Neural progenitor cell (in vitro differentiated cells): ENCODE measurements at regions not wholly inside any gene's neighbourhood (a gene's known extent, or its start where the extent isn't known, plus 50 kb on each side); places are given as distances from the start of the nearest gene placed in this dataset.

ENCODE experiments used
- DNase-seq: peaks from one replicate; pipeline ENCODE4 v3.0.0-alpha.2; 2016; ENCODE audit warnings: low spot score
- H2AFZ ChIP-seq: fragments of 200-600 bp; sonication (generic); replicated peaks from 2 replicates; pipeline ENCODE4 v1.6.1; 2016; ENCODE audit warnings: antibody characterized with exemption
- H3F3A ChIP-seq: fragments of 200-600 bp; sonication (generic); 2 replicates; pipeline ENCODE4 v1.6.1; 2016; ENCODE audit warnings: antibody characterized with exemption, low read depth
- H3K27ac ChIP-seq: fragments of 200-600 bp; sonication (generic); 2 replicates; pipeline ENCODE4 v1.5.1; 2016; ENCODE audit warnings: mild to moderate bottlenecking
- H3K27me3 ChIP-seq: fragments of 200-600 bp; sonication (generic); 2 replicates; pipeline ENCODE4 v1.6.1; 2016; ENCODE audit warnings: mild to moderate bottlenecking, moderate library complexity
- H3K36me3 ChIP-seq: fragments of 200-600 bp; sonication (generic); 2 replicates; pipeline ENCODE4 v1.5.1; 2016
- H3K4me1 ChIP-seq: fragments of 200-600 bp; sonication (generic); 2 replicates; pipeline ENCODE4 v1.6.1; 2016; ENCODE audit warnings: mixed run types
- H3K4me2 ChIP-seq: fragments of 200-600 bp; sonication (generic); 2 replicates; pipeline ENCODE4 v1.6.1; 2016
- H3K4me3 ChIP-seq: fragments of 200-600 bp; sonication (generic); 2 replicates; pipeline ENCODE4 v1.5.1; 2016
- H3K79me2 ChIP-seq: fragments of 200-600 bp; sonication (generic); 2 replicates; pipeline ENCODE4 v1.6.1; 2016; ENCODE audit warnings: low read depth
- H3K9ac ChIP-seq: fragments of 200-600 bp; sonication (generic); 2 replicates; pipeline ENCODE4 v1.6.1; 2016
- H3K9me3 ChIP-seq: fragments of 200-600 bp; sonication (generic); 2 replicates; pipeline ENCODE4 v1.5.1; 2016; ENCODE audit warnings: low read depth
- H4K20me1 ChIP-seq: fragments of 200-600 bp; sonication (generic); 2 replicates; pipeline ENCODE4 v1.6.1; 2016; ENCODE audit warnings: low read depth
- H3K27ac Mint-ChIP-seq: 3 replicates; pipeline ENCODE4 v1.8.0; 2021; ENCODE audit warnings: mixed read lengths
- H3K27me3 Mint-ChIP-seq: 2 replicates; pipeline ENCODE4 v1.8.0; 2022; ENCODE audit warnings: low read depth, mild to moderate bottlenecking, inconsistent platforms, moderate library complexity, mixed read lengths; ENCODE audit not compliant: insufficient read depth
- H3K36me3 Mint-ChIP-seq: 3 replicates; pipeline ENCODE4 v1.8.0; 2021; ENCODE audit warnings: mixed read lengths
- H3K4me1 Mint-ChIP-seq: 3 replicates; pipeline ENCODE4 v1.8.0; 2021; ENCODE audit warnings: mixed read lengths
- H3K4me3 Mint-ChIP-seq: 3 replicates; pipeline ENCODE4 v1.8.0; 2021; ENCODE audit warnings: mild to moderate bottlenecking, moderate library complexity, mixed read lengths
- H3K9me3 Mint-ChIP-seq: 3 replicates; pipeline ENCODE4 v1.8.0; 2020; ENCODE audit warnings: mixed read lengths
- CTCF ChIP-seq: fragments of 200-600 bp; sonication (generic); IDR thresholded peaks from 2 replicates; pipeline ENCODE4 v1.5.1; 2017; ENCODE audit warnings: antibody characterized with exemption, mild to moderate bottlenecking
- EZH2 ChIP-seq: fragments of 200-600 bp; sonication (generic); IDR thresholded peaks from 2 replicates; pipeline ENCODE4 v1.6.1; 2017; ENCODE audit warnings: antibody characterized with exemption, mild to moderate bottlenecking, moderate library complexity
- EZH2phosphoT487 ChIP-seq: fragments of 200-600 bp; sonication (generic); IDR thresholded peaks from 2 replicates; pipeline ENCODE4 v1.6.1; 2017; ENCODE audit warnings: antibody characterized with exemption

GRCh38 chr4:125011646-125012045, 299.1 kb upstream of the ANKRD50 start:
- no peaks in the 10 kb centered on the region for H3K27me3 ChIP-seq
- peak overlapping the region; percentile 22 for H2AFZ ChIP-seq
- Mint-ChIP-seq H3K36me3 (no peaks in the 10 kb centered on the region), H3K27ac (no peak overlapping the region), H3K4me3 (no peak overlapping the region), H3K9me3 (peaks cover 3% of the 10 kb centered on the region), H3K27me3 (no peaks in the 10 kb centered on the region), H3K4me1 (peaks cover 5% of the 10 kb centered on the region)
- no peaks in the 10 kb centered on the region for H3F3A ChIP-seq
- TF ChIP-seq CTCF: no peak
- no peak for TF ChIP-seq EZH2phosphoT487
- no peak for TF ChIP-seq EZH2
- no peaks in the 10 kb centered on the region for H3K36me3 ChIP-seq
- H3K4me2 ChIP-seq: no peak overlapping the region
- no peak overlapping the region for H3K9ac ChIP-seq
- H4K20me1 ChIP-seq: no peaks in the 10 kb centered on the region
- H3K4me3 ChIP-seq: no peak overlapping the region
- H3K27ac ChIP-seq: no peak overlapping the region
- H3K4me1 ChIP-seq: peaks cover 4% of the 10 kb centered on the region
- no peaks in the 10 kb centered on the region for H3K79me2 ChIP-seq
- H3K9me3 ChIP-seq: no peaks in the 10 kb centered on the region
- no peak for DNase-seq

DNA sequence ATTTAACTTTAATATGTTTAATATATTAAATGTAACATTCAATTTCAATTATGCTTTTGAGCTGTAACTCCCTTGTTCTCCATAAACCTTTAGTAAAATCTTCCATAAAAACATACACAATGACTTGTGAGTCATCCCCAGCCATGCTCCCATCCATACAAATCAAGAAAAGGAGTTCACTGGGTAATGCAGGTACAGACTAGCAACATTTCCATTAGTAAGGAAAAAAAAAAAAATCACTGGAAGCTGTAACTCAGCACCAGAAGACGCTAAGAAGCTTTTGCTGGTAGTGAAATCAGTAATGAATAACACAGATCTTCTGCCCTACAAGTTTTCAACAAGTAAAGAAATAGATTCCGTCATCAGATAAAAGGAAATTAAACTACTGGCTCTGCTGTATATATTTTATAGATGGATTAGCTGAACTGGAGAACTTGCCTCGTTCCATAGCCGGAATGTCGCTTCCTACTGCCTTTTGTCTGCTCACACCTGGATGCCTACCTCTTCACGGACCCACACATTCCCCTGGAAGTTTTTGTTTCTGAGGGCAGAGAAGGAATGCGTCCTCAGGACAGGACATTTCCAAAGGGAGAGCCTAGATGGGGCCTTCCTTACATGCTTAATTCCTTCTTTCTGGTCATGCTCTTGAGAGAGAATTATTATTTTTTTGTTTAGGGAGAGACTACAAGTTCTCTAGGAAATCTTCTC, 298.4 kb upstream of the ANKRD50 start:
- no peaks in the 10 kb centered on the region for H3F3A ChIP-seq
- TF ChIP-seq CTCF (no peak), EZH2 (no peak), EZH2phosphoT487 (no peak)
- H3K9me3 ChIP-seq: no peaks in the 10 kb centered on the region
- H3K27ac Mint-ChIP-seq: no peak overlapping the region
- H3K27ac ChIP-seq: no peak overlapping the region
- H3K4me3 ChIP-seq: no peak overlapping the region
- H3K9ac ChIP-seq: no peak overlapping the region
- DNase-seq: peak; percentile 7
- H3K27me3 ChIP-seq: no peaks in the 10 kb centered on the region
- H3K36me3 ChIP-seq: no peaks in the 10 kb centered on the region
- H2AFZ ChIP-seq: peak overlapping the region; percentile 14
- H3K9me3 Mint-ChIP-seq: peaks cover 3% of the 10 kb centered on the region
- H3K4me1 ChIP-seq: peaks cover 4% of the 10 kb centered on the region
- H3K4me3 Mint-ChIP-seq: no peak overlapping the region
- H3K79me2 ChIP-seq: no peaks in the 10 kb centered on the region
- H3K36me3 Mint-ChIP-seq: no peaks in the 10 kb centered on the region
- H3K4me1 Mint-ChIP-seq: peaks cover 5% of the 10 kb centered on the region
- no peaks in the 10 kb centered on the region for H3K27me3 Mint-ChIP-seq
- H3K4me2 ChIP-seq: no peak overlapping the region
- no peaks in the 10 kb centered on the region for H4K20me1 ChIP-seq

- H3K4me3 ChIP-seq: no peak overlapping the region
- H3K4me3 Mint-ChIP-seq: no peak overlapping the region
- no peak for TF ChIP-seq EZH2
- no peaks in the 10 kb centered on the region for H3K27me3 ChIP-seq
- H3K9me3 Mint-ChIP-seq: peaks cover 3% of the 10 kb centered on the region
- peaks cover 4% of the 10 kb centered on the region for H3K4me1 ChIP-seq
- H3K27ac ChIP-seq: no peak overlapping the region
- no peaks in the 10 kb centered on the region for H3K36me3 ChIP-seq
- H2AFZ ChIP-seq: no peak overlapping the region
- no peak overlapping the region for H3K4me2 ChIP-seq
- H3K9me3 ChIP-seq: no peaks in the 10 kb centered on the region
- no peak overlapping the region for H3K9ac ChIP-seq
- no peaks in the 10 kb centered on the region for H3K79me2 ChIP-seq
- H3F3A ChIP-seq: no peaks in the 10 kb centered on the region
- H3K4me1 Mint-ChIP-seq: peaks cover 5% of the 10 kb centered on the region
- no peaks in the 10 kb centered on the region for H4K20me1 ChIP-seq
- no peaks in the 10 kb centered on the region for H3K36me3 Mint-ChIP-seq
- no peaks in the 10 kb centered on the region for H3K27me3 Mint-ChIP-seq
- H3K27ac Mint-ChIP-seq: no peak overlapping the region
- no peak for DNase-seq
Measured at GRCh38 chr4:125008676-125009075, 296.1 kb upstream of the ANKRD50 start.

GRCh38 chr4:125004676-125005075, 292.1 kb upstream of the ANKRD50 start:
- Histone ChIP-seq H3K79me2 (no peaks in the 10 kb centered on the region), H3K9me3 (no peaks in the 10 kb centered on the region), H3K4me2 (no peak overlapping the region), H2AFZ (no peak overlapping the region), H3K27ac (no peak overlapping the region), H3F3A (no peaks in the 10 kb centered on the region), H3K27me3 (no peaks in the 10 kb centered on the region), H3K36me3 (no peaks in the 10 kb centered on the region), H4K20me1 (no peaks in the 10 kb centered on the region), H3K4me3 (no peak overlapping the region), H3K4me1 (no peaks in the 10 kb centered on the region), H3K9ac (no peak overlapping the region)
- no peaks in the 10 kb centered on the region for H3K27me3 Mint-ChIP-seq
- no peak for TF ChIP-seq EZH2phosphoT487
- peaks cover 3% of the 10 kb centered on the region for H3K9me3 Mint-ChIP-seq
- no peaks in the 10 kb centered on the region for H3K36me3 Mint-ChIP-seq
- H3K4me3 Mint-ChIP-seq: no peak overlapping the region
- no peak for DNase-seq
- H3K27ac Mint-ChIP-seq: no peak overlapping the region
- H3K4me1 Mint-ChIP-seq: no peaks in the 10 kb centered on the region
